HG03442 (cell line): ENCODE measurements at regions not wholly inside any gene's neighbourhood (a gene's known extent, or its start where the extent isn't known, plus 50 kb on each side); places are given as distances from the start of the nearest gene placed in this dataset.
"Not testable (repeated sequence)": the region's sequence is repeated elsewhere in the genome, so short reads cannot be mapped to it uniquely, and the experiment has no call there.

Experiments
- ATAC-seq: cut with Tn5 transposase; IDR thresholded peaks from one replicate; pipeline ENCODE4 v1.9.1; 2021; ENCODE audit warnings: mild to moderate bottlenecking, moderate library complexity; ENCODE audit not compliant: unreplicated experiment

GRCh38 chr4:151519728-151520415, 110.9 kb downstream of the FHIP1A start:
- no peak for ATAC-seq

- ATAC-seq: no peak
Observed at GRCh38 chr4:151522866-151523519, 114.0 kb downstream of the FHIP1A start.

DNA sequence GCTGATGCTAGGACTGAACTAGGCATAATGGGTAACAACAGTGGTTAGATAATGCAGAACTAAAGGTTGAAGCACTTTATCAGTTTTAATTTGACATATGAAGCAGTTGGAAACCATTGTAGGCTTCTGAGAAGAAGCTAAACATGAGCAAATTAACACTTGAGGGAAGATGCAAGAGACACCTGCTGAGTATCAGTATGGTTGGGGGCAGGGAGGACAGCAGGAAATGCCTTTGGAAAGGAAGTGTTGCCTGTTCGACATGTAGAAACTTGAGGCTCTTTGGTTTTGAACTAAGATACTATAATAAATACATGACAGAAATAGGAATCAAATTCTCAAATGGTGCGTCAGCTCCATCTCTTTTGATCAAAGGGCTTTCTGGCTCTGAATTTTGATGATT, 115.6 kb downstream of the FHIP1A start:
- ATAC-seq: no peak

DNA sequence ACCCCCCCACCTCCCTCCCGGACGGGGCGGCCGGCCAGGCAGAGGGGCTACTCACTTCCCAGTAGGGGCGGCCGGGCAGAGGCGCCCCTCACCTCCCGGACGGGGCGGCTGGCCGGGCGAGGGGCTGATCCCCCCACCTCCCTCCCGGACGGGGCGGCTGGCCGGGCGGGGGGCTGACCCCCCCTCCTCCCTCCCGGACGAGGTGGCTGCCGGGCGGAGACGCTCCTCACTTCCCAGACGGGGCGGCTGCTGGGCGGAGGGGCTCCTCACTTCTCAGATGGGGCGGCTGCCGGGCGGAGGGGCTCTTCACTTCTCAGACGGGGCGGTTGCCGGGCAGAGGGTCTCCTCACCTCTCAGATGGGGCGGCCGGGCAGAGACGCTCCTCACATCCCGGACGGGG, 117.5 kb downstream of the FHIP1A start:
- not testable (repeated sequence) for ATAC-seq

DNA sequence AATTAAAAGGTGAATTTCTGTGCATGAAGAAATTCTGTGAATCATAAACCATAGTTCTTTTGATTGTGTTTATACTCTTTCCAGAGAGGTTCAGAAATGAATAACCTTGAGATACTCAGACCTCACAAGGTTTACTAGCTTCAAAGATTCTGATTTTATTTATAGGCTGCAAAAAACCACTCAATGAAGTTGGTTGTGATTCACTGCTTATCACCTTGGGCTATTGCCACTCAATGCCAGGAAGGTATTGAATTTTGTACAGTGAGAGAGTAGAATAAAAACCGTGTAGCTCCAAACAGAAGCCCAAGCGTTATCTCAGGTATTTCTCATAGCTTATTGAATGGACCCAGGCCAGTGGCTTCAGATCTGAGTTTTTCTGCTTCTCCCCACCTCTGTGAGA, 118.7 kb downstream of the FHIP1A start:
- no peak for ATAC-seq

DNA sequence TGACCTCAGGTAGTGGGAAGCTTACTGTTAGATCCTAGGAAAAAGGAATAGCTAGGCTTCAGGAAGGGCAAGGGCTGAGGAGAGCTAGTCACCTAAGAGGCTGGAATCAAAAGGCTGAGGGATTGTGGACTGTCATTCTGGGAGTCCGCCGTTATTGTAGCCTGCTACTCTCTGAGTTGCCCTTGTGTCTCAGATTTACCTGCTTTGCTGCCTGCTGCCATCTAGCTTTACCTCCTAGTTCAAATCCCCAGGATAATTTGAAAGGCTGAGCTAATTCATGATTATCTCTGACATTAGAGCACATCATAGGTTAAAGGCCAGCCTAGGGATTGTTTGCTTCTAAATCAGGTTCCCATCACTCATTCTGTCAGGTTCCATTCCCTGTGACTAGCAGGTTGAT, 120.2 kb downstream of the FHIP1A start:
- ATAC-seq: no peak

DNA sequence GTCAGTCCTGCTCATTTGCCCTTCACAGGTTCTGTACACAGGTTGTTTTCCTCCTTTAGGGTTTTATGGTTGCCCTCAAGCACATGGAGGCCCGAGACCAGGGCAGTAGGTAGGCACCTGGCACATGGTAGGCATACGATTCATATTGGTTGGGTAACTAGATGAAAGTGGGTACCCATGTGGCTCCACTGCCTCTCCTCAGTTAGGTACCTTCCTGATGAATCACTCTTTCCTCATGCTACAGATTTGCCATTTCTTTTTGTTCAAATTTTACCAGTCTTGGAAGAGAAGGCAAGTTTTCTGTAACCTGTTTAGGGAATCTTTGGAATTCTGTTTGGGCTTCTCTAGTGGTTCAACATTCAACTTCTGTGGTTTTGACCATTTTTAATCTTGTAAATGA, 121.3 kb downstream of the FHIP1A start:
- no peak for ATAC-seq

- ATAC-seq: no peak
Observed at GRCh38 chr4:151530783-151531182, 121.8 kb downstream of the FHIP1A start.

DNA sequence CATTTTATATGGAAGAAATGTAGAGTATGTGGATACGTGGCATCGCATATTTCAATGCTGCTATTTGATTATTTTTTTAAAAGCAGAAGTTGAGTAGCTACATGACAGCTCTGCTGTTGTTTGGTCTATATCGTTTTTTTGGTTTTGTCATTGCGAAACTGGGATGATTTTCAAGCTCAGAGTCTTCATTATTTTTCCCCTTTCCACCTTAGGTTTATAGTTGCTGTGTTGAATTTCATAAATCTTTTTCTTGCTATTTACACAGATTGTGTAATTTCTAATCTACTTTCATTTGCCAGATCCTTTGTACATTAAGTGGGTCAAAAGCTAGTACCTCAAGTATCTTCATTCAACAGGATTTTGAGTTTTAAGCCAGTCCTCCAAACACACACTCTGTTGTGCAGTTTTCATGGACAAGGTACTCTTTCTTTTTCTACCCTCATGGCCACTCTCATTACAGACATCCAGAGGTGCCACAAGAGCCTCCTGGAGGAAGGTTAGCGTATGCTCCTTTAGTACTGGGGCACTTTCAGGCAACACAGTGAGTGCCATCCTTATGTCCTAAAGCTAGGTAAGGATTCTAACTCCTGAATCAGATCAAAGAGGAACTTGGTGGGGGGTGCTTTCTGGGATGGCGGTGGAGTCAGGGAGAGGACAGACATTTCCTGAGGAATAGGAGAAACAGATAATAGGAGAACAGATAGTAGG, 123.2 kb downstream of the FHIP1A start:
- ATAC-seq: no peak

DNA sequence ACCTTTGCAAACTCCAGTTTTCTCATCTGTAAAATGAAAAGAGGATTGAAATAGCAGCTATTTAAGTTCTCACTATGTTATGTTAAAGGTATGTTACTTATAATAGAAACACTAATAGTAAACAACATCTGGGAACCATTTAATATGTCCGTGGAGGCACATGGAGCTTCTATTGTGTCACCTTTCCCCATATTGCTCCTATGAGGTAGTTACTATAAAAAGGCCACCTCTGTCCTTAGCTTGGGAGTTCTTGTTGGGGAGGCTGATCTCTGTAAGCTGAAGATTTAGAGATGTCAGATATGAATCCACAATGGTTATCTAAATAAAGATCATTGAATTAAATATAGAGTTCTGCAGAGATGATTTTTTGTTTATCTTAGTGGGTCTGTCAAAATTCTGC, 125.2 kb downstream of the FHIP1A start:
- ATAC-seq: no peak

DNA sequence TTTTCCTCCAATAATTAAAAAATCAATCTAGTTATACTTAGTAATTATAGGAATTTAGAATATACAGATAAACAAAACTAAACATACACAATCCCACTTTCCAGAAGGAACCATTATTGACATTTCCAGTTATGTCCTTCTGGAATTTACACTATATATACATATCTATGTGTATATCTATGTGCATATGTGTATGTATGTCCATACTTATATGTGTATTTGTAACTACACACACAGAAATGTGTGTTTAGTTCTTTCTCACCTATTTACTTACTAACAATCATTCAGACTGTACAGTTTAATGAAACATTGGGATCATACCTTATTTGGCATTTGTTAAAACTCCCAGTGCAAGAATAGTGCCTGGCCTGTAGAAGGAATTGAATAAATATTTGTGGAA, 126.4 kb downstream of the FHIP1A start:
- ATAC-seq: no peak

- no peak for ATAC-seq
Observed at GRCh38 chr4:151537687-151538086, 128.7 kb downstream of the FHIP1A start.

GRCh38 chr4:151538963-151539362, 130.0 kb downstream of the FHIP1A start:
- ATAC-seq: no peak

- ATAC-seq: no peak
Observed at GRCh38 chr4:151540728-151541388, 131.9 kb downstream of the FHIP1A start.

DNA sequence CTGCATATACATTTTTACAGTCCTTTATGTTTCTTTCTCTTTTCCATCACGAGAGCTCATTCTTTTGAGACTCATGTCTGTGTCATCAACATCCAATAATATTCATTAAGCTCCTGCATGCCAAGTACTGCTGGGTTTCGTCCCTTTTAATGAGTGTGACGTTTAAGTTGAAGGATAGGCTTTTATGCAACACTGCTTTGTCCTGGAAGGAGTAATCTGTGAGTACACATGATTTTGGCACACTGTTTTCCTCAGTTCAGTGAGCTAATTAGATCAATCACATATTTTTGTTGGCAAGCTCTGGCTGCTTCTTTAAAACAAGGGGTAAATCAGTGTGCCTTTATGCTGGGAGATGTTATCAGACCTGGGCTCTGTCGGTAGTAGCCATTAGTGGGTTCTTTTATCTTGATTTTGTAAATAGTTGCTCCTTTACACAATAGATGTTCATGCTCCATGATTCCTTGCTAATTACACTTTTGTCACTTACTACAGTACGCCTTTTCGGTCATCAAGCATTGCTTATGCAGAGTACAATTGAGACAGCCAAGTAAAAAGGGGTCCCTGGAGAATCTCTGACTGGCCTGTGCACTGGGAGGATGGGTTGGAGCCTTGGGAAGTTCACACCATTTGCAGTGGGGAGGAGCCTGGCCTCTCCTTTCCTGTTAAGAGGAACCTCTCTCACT, 132.6 kb downstream of the FHIP1A start:
- no peak for ATAC-seq

DNA sequence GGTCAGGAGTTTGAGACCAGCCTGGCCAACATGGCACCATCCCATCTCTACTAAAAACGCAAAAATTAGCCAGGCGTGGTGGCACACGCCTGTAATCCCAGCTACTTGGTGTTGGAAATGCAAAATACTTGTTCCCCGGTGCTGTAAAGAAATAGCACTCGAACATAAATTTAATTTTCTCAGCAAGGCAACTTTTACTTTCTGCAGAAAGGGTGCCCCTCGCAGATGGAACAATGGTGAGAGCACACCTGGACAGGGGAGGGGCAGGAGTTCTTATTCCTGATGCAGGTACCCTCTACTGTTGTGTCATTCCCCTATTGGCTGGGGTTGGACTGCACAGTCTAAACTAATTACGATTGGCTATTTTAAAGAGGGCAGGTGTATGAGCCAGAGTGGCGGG, 139.7 kb downstream of the FHIP1A start:
- ATAC-seq: no peak

DNA sequence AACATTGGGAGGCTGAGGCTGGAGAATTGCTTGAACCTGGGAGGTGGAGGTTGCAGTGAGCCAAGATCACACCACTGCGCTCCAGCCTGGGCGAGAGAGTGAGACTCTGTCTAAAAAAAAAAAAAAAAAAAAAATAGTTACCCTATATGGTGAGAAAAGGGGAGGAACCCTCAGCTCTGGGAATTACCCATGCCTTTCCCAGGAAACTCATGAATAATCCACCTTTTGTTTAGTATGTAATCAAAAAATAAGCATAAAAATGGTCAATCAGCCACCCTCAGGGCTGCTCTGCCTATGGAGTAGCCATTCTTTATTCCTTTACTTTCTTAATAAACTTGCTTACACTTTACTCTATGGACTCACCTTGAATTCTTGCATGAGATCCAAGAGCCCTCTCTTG, 140.4 kb downstream of the FHIP1A start:
- ATAC-seq: not testable (repeated sequence)

DNA sequence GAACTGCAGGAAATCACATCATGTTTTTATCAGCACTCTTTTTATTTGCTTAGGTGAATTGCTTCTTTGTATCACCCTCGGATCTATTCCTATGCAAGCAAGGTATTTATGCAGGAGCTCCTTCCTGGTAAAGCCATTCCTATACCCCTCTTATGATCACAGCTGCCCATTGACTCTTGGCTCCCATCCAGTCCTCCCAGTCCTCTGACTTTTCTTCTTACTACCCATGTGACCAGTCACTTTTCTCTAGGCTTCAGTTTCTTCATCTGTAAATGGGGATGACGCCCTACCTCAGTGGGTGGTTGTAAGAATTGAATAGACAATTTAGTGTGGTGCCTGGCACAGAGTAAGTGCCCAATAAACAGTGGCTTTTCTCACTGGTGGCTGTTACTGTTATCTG, 144.9 kb downstream of the FHIP1A start:
- ATAC-seq: no peak

GRCh38 chr4:151555151-151555945, 146.4 kb downstream of the FHIP1A start:
- no peak for ATAC-seq

GRCh38 chr4:151558496-151559113, 149.6 kb downstream of the FHIP1A start:
- ATAC-seq: no peak
